IMR-90 (cell line): ENCODE measurements at regions not wholly inside any gene's neighbourhood (a gene's known extent, or its start where the extent isn't known, plus 50 kb on each side); places are given as distances from the start of the nearest gene placed in this dataset.

ENCODE experiments used
- ATAC-seq: fragments of 200-7000 bp; cut with Tn5 transposase; 2 replicates; pipeline ENCODE4 v1.9.1; 2020; ENCODE audit warnings: low read depth, mild to moderate bottlenecking, moderate library complexity
- BruUV-seq: library from RNA; stranded (reverse); fragments of 400-500 nt; replicated peaks from 2 replicates; lab custom pipeline; 2021; lab: Mats Ljungman, UMichigan
- CTCF ChIA-PET: fragments of 300-600 bp; formaldehyde crosslinking; extraction: SDS; loops from one replicate; lab custom pipeline; 2021; ENCODE audit warnings: antibody characterized with exemption; lab: Yijun Ruan, JAX
- POLR2A ChIA-PET: fragments of 300-600 bp; sonication (Branson Sonifier 250); formaldehyde crosslinking; loops from one replicate; lab custom pipeline; 2022; ENCODE audit warnings: antibody characterized with exemption; ENCODE audit not compliant: unreplicated experiment; lab: Charles Lee
- DNase-seq: peaks from one replicate; pipeline ENCODE4 v3.0.0; 2013
- H2AFZ ChIP-seq: replicated peaks from 2 replicates; pipeline ENCODE3; 2013; ENCODE audit warnings: low read length, mild to moderate bottlenecking; ENCODE audit not compliant: poor library complexity
- H2AK5ac ChIP-seq: 2 replicates; pipeline ENCODE4 v1.6.1; 2013; ENCODE audit warnings: low read depth, low read length, inconsistent platforms
- H2AK9ac ChIP-seq: replicated peaks from 2 replicates; pipeline ENCODE3; 2013; ENCODE audit warnings: mild to moderate bottlenecking, low read depth, low read length, moderate library complexity; ENCODE audit not compliant: poor library complexity
- H2BK120ac ChIP-seq: 2 replicates; pipeline ENCODE4 v1.6.1; 2013; ENCODE audit warnings: low read depth, low read length, inconsistent platforms
- H2BK15ac ChIP-seq: 3 replicates; pipeline ENCODE4 v1.6.1; 2013; ENCODE audit warnings: low read depth, low read length, inconsistent platforms
- H2BK20ac ChIP-seq: 2 replicates; pipeline ENCODE4 v1.6.1; 2013; ENCODE audit warnings: low read depth, mild to moderate bottlenecking, inconsistent platforms, low read length, moderate library complexity
- H2BK5ac ChIP-seq: 2 replicates; pipeline ENCODE4 v1.6.1; 2013; ENCODE audit warnings: mild to moderate bottlenecking, low read depth, low read length, inconsistent platforms; ENCODE audit not compliant: poor library complexity, severe bottlenecking
- H3K14ac ChIP-seq: replicated peaks from 2 replicates; pipeline ENCODE4 v1.6.1; 2013; ENCODE audit warnings: low read depth, low read length, inconsistent platforms
- H3K18ac ChIP-seq: 2 replicates; pipeline ENCODE4 v1.6.1; 2013; ENCODE audit warnings: low read depth, low read length, control low read depth
- H3K23ac ChIP-seq: 2 replicates; pipeline ENCODE4 v1.6.1; 2013; ENCODE audit warnings: low read depth, low read length, inconsistent platforms
- H3K27ac ChIP-seq: 2 replicates; pipeline ENCODE4 v1.5.1; 2013; ENCODE audit warnings: mild to moderate bottlenecking, control low read depth, low read length; ENCODE audit not compliant: insufficient read depth
- H3K27me3 ChIP-seq: 2 replicates; pipeline ENCODE4 v1.6.1; 2013; ENCODE audit warnings: low read length; ENCODE audit not compliant: control insufficient read depth, insufficient read depth
- H3K36me3 ChIP-seq: 2 replicates; pipeline ENCODE4 v1.6.1; 2013; ENCODE audit warnings: low read length, mixed read lengths; ENCODE audit not compliant: control insufficient read depth, insufficient read depth
- H3K4ac ChIP-seq: 2 replicates; pipeline ENCODE4 v1.6.1; 2013; ENCODE audit warnings: low read depth, low read length, inconsistent platforms
- H3K4me1 ChIP-seq: 2 replicates; pipeline ENCODE4 v1.6.1; 2013; ENCODE audit warnings: low read length, mixed read lengths; ENCODE audit not compliant: control insufficient read depth, insufficient read depth
- H3K4me2 ChIP-seq: 2 replicates; pipeline ENCODE4 v1.6.1; 2013; ENCODE audit warnings: low read depth, mild to moderate bottlenecking, control low read depth, low read length, moderate library complexity
- H3K4me3 ChIP-seq: 2 replicates; pipeline ENCODE4 v1.5.1; 2013; ENCODE audit warnings: low read depth, mild to moderate bottlenecking, control low read depth, low read length, moderate library complexity; ENCODE audit not compliant: insufficient read depth
- H3K56ac ChIP-seq: 2 replicates; pipeline ENCODE4 v1.6.1; 2013; ENCODE audit warnings: low read length, inconsistent platforms; ENCODE audit not compliant: insufficient read depth; ENCODE audit errors: extremely low read depth
- H3K79me1 ChIP-seq, 2 experiments: 2 replicates each; pipeline ENCODE4 v1.6.1; 2013; ENCODE audit warnings: low read length in 2 of 2, inconsistent platforms in 1 of 2, low read depth in 1 of 2
- H3K9ac ChIP-seq: 2 replicates; pipeline ENCODE4 v1.6.1; 2013; ENCODE audit warnings: low read depth, low read length, control low read depth
- H3K9me1 ChIP-seq: 2 replicates; pipeline ENCODE4 v1.6.1; 2013; ENCODE audit warnings: low read length, inconsistent platforms; ENCODE audit not compliant: insufficient read depth
- H3K9me3 ChIP-seq: 2 replicates; pipeline ENCODE4 v1.6.1; 2013; ENCODE audit warnings: low read length; ENCODE audit not compliant: control insufficient read depth, insufficient read depth
- H4K20me1 ChIP-seq: 2 replicates; pipeline ENCODE4 v1.6.1; 2013; ENCODE audit warnings: low read length, inconsistent platforms; ENCODE audit not compliant: insufficient read depth
- H4K5ac ChIP-seq: 2 replicates; pipeline ENCODE4 v1.6.1; 2013; ENCODE audit warnings: mild to moderate bottlenecking, low read depth, low read length, control low read depth
- H4K8ac ChIP-seq, 2 experiments: 2 replicates each; pipeline ENCODE4 v1.6.1; 2013; ENCODE audit warnings: low read depth in 2 of 2, low read length in 2 of 2, control low read depth in 1 of 2, inconsistent platforms in 1 of 2
- H4K91ac ChIP-seq: 2 replicates; pipeline ENCODE4 v1.6.1; 2013; ENCODE audit warnings: low read depth, low read length, inconsistent platforms; ENCODE audit not compliant: insufficient read depth
- BHLHE40 ChIP-seq: fragments of 150-350 bp; IDR thresholded peaks from 2 replicates; pipeline ENCODE4 v1.6.1; 2016; ENCODE audit warnings: mild to moderate bottlenecking, low read depth, low read length
- CEBPB ChIP-seq: IDR thresholded peaks from 2 replicates; pipeline ENCODE4 v1.6.1; 2012; ENCODE audit warnings: low read depth, low read length, improper control_type of control experiment
- CHD1 ChIP-seq: IDR thresholded peaks from 2 replicates; pipeline ENCODE4 v1.6.1; 2012; ENCODE audit warnings: low read depth, low read length, improper control_type of control experiment
- ELK1 ChIP-seq: fragments of 150-350 bp; IDR thresholded peaks from 2 replicates; pipeline ENCODE4 v1.6.1; 2016; ENCODE audit warnings: low read depth, mild to moderate bottlenecking, low read length, moderate library complexity, borderline replicate concordance
- FOS ChIP-seq: fragments of 150-350 bp; IDR thresholded peaks from 2 replicates; pipeline ENCODE4 v1.6.1; 2016; ENCODE audit warnings: low read depth, low read length
- MAFK ChIP-seq: IDR thresholded peaks from 2 replicates; pipeline ENCODE4 v1.6.1; 2012; ENCODE audit warnings: low read depth, low read length, improper control_type of control experiment
- MAZ ChIP-seq: IDR thresholded peaks from 2 replicates; pipeline ENCODE4 v1.6.1; 2012; ENCODE audit warnings: low read depth, mild to moderate bottlenecking, low read length, improper control_type of control experiment, moderate library complexity, borderline replicate concordance
- POLR2A ChIP-seq: IDR thresholded peaks from 2 replicates; pipeline ENCODE4 v1.6.1; 2012; ENCODE audit warnings: mild to moderate bottlenecking, low read depth, low read length
- RAD21 ChIP-seq: IDR thresholded peaks from 2 replicates; pipeline ENCODE4 v1.6.1; 2012; ENCODE audit warnings: low read length, improper control_type of control experiment
- RCOR1 ChIP-seq: IDR thresholded peaks from 2 replicates; pipeline ENCODE4 v1.6.1; 2012; ENCODE audit warnings: mild to moderate bottlenecking, low read length, improper control_type of control experiment; ENCODE audit not compliant: insufficient replicate concordance
- RFX5 ChIP-seq: IDR thresholded peaks from 2 replicates; pipeline ENCODE4 v1.8.0; 2012; ENCODE audit warnings: low read depth, mild to moderate bottlenecking, low read length, moderate library complexity
- SMC3 ChIP-seq: fragments of 150-350 bp; IDR thresholded peaks from 2 replicates; pipeline ENCODE4 v1.6.1; 2016; ENCODE audit warnings: low read depth, mild to moderate bottlenecking, antibody characterized with exemption, low read length, moderate library complexity
- USF2 ChIP-seq: fragments of 150-350 bp; IDR thresholded peaks from 2 replicates; pipeline ENCODE4 v1.6.1; 2017; ENCODE audit warnings: mild to moderate bottlenecking, antibody characterized with exemption, low read length, low read depth
- WGBS, 2 experiments: methylation state at CpG; one replicate each; pipeline versions ENCODE4 v1.1.5 to v1.1.7; 2013; ENCODE audit warnings: missing lambda C conversion rate in 2 of 2; ENCODE audit not compliant: insufficient read length in 1 of 2; ENCODE audit errors: extremely low coverage in 2 of 2; 5-methylcytosine and 5-hydroxymethylcytosine counted together
- dilution Hi-C: fragments of 300-500 bp; cut with HindIII; formaldehyde crosslinking; loops from one replicate; pipeline ENCODE4 v1.14.3; 2018; ENCODE audit warnings: low sequenced_read_pairs; ENCODE audit not compliant: unreplicated experiment
- in situ Hi-C: fragments of 300-500 bp; cut with MboI; formaldehyde crosslinking; loops from 3 replicates; pipeline ENCODE4 v1.14.3; 2019; ENCODE audit warnings: low sequenced_read_pairs, inconsistent platforms, mixed read lengths
- intact Hi-C: fragments of 100-400 bp; cut with micrococcal nuclease; formaldehyde crosslinking; loops from 2 replicates; pipeline ENCODE4 v1.10.0; 2022

GRCh38 chr2:103130857-103131256, 369.0 kb downstream of the TMEM182 start:
- H3K4me3 ChIP-seq = no peak overlapping the region
- no peak overlapping the region for H3K9ac ChIP-seq
- dilution Hi-C loops = no loop called here
- no peak overlapping the region for H3K23ac ChIP-seq
- intact Hi-C loops = no loop called here
- ChIA-PET CTCF (no interaction called here), POLR2A (no interaction called here)
- H3K14ac ChIP-seq = no peak overlapping the region
- in situ Hi-C loops = no loop called here
- no peaks in the 10 kb centered on the region for H3K27me3 ChIP-seq
- no peak overlapping the region for H3K4ac ChIP-seq
- no peak overlapping the region for H3K18ac ChIP-seq
- TF ChIP-seq USF2 (no peak), CHD1 (no peak), RFX5 (no peak), FOS (no peak), ELK1 (no peak), RCOR1 (no peak), SMC3 (no peak), CEBPB (no peak), MAZ (no peak), MAFK (no peak), POLR2A (no peak), RAD21 (no peak), BHLHE40 (no peak)
- no peak overlapping the region for H2BK20ac ChIP-seq
- DNase-seq (no peak), ATAC-seq (no peak)
- no peak overlapping the region for H4K5ac ChIP-seq
- no CpG with 5 or more reads among the region's 1 CpG for WGBS, 2 experiments
- no peaks in the 10 kb centered on the region for H3K79me1 ChIP-seq
- H3K4me1 ChIP-seq = no peaks in the 10 kb centered on the region
- no peak overlapping the region for H2AK9ac ChIP-seq
- BruUV-seq = no TSS peak
- H4K91ac ChIP-seq = no peak overlapping the region
- H2AK5ac ChIP-seq = no peak overlapping the region
- H3K27ac ChIP-seq = no peak overlapping the region
- H2BK15ac ChIP-seq = no peak overlapping the region
- H2BK120ac ChIP-seq = no peak overlapping the region
- no peak overlapping the region for H3K4me2 ChIP-seq
- no peak overlapping the region for H4K8ac ChIP-seq
- H3K56ac ChIP-seq = no peak overlapping the region
- 0 out of 2 replicates have a peak, but pooled peaks cover 3% of the 10 kb centered on the region for H3K9me3 ChIP-seq
- H3K36me3 ChIP-seq = no peaks in the 10 kb centered on the region
- H2BK5ac ChIP-seq = no peak overlapping the region
- no peak overlapping the region for H2AFZ ChIP-seq
- no peaks in the 10 kb centered on the region for H3K9me1 ChIP-seq
- no peaks in the 10 kb centered on the region for H4K20me1 ChIP-seq
